ENCODE measurements at regions not wholly inside any gene's neighbourhood (a gene's known extent, or its start where the extent isn't known, plus 50 kb on each side); places are given as distances from the start of the nearest gene placed in this dataset.

DNA sequence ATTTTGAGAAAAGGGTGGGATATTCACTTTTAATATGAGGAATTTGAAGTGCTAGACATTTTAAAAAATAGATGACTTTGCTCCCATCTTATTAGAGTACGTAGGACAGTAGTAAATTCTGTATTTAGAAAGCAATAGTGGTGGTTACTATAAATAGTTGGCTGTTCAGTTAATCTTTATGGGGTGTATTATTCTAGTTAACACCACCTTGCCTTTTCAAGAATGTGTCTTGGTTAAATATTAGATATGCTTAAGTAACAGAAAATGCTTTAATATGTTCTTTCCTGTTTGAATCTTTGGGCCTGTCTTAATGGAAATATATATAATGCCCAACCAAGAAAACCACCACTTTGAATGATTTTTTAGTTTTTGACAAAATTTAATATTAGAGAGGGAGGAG is 608.7 kb upstream of the FAM174A start (continued):
- TF ChIP-seq, protein P1, sequence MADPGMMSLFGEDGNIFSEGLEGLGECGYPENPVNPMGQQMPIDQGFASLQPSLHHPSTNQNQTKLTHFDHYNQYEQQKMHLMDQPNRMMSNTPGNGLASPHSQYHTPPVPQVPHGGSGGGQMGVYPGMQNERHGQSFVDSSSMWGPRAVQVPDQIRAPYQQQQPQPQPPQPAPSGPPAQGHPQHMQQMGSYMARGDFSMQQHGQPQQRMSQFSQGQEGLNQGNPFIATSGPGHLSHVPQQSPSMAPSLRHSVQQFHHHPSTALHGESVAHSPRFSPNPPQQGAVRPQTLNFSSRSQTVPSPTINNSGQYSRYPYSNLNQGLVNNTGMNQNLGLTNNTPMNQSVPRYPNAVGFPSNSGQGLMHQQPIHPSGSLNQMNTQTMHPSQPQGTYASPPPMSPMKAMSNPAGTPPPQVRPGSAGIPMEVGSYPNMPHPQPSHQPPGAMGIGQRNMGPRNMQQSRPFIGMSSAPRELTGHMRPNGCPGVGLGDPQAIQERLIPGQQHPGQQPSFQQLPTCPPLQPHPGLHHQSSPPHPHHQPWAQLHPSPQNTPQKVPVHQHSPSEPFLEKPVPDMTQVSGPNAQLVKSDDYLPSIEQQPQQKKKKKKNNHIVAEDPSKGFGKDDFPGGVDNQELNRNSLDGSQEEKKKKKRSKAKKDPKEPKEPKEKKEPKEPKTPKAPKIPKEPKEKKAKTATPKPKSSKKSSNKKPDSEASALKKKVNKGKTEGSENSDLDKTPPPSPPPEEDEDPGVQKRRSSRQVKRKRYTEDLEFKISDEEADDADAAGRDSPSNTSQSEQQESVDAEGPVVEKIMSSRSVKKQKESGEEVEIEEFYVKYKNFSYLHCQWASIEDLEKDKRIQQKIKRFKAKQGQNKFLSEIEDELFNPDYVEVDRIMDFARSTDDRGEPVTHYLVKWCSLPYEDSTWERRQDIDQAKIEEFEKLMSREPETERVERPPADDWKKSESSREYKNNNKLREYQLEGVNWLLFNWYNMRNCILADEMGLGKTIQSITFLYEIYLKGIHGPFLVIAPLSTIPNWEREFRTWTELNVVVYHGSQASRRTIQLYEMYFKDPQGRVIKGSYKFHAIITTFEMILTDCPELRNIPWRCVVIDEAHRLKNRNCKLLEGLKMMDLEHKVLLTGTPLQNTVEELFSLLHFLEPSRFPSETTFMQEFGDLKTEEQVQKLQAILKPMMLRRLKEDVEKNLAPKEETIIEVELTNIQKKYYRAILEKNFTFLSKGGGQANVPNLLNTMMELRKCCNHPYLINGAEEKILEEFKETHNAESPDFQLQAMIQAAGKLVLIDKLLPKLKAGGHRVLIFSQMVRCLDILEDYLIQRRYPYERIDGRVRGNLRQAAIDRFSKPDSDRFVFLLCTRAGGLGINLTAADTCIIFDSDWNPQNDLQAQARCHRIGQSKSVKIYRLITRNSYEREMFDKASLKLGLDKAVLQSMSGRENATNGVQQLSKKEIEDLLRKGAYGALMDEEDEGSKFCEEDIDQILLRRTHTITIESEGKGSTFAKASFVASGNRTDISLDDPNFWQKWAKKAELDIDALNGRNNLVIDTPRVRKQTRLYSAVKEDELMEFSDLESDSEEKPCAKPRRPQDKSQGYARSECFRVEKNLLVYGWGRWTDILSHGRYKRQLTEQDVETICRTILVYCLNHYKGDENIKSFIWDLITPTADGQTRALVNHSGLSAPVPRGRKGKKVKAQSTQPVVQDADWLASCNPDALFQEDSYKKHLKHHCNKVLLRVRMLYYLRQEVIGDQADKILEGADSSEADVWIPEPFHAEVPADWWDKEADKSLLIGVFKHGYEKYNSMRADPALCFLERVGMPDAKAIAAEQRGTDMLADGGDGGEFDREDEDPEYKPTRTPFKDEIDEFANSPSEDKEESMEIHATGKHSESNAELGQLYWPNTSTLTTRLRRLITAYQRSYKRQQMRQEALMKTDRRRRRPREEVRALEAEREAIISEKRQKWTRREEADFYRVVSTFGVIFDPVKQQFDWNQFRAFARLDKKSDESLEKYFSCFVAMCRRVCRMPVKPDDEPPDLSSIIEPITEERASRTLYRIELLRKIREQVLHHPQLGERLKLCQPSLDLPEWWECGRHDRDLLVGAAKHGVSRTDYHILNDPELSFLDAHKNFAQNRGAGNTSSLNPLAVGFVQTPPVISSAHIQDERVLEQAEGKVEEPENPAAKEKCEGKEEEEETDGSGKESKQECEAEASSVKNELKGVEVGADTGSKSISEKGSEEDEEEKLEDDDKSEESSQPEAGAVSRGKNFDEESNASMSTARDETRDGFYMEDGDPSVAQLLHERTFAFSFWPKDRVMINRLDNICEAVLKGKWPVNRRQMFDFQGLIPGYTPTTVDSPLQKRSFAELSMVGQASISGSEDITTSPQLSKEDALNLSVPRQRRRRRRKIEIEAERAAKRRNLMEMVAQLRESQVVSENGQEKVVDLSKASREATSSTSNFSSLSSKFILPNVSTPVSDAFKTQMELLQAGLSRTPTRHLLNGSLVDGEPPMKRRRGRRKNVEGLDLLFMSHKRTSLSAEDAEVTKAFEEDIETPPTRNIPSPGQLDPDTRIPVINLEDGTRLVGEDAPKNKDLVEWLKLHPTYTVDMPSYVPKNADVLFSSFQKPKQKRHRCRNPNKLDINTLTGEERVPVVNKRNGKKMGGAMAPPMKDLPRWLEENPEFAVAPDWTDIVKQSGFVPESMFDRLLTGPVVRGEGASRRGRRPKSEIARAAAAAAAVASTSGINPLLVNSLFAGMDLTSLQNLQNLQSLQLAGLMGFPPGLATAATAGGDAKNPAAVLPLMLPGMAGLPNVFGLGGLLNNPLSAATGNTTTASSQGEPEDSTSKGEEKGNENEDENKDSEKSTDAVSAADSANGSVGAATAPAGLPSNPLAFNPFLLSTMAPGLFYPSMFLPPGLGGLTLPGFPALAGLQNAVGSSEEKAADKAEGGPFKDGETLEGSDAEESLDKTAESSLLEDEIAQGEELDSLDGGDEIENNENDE (IDR thresholded peaks at IDR 0.05; ENCODE audit: insufficient replicate concordance, low read length) = no peak
- TF ChIP-seq TAF1 (IDR thresholded peaks at IDR 0.05; ENCODE audit: low read depth, low read length) = no peak
- no peak for TF ChIP-seq CHD1 (IDR thresholded peaks at IDR 0.05; ENCODE audit: low read depth, low read length)
- no peak for TF ChIP-seq TEAD4 (IDR thresholded peaks at IDR 0.05; ENCODE audit: low read depth, low read length)
- TF ChIP-seq GTF2F1 (IDR thresholded peaks at IDR 0.05; ENCODE audit: borderline replicate concordance, low read depth, low read length) = no peak
- no peak for TF ChIP-seq TAF7 (optimal IDR thresholded peaks at IDR 0.05; ENCODE audit: borderline replicate concordance, low read depth, low read length)
- no peak for TF ChIP-seq SIX5 (IDR thresholded peaks at IDR 0.05; ENCODE audit: low read depth, low read length)
- TF ChIP-seq GABPA (IDR thresholded peaks at IDR 0.05; ENCODE audit: borderline replicate concordance, insufficient read depth, low read length) = no peak
- no peak for TF ChIP-seq CREB1 (IDR thresholded peaks at IDR 0.05)
- no peak for TF ChIP-seq EP300 (IDR thresholded peaks at IDR 0.05; ENCODE audit: borderline replicate concordance in 1 of 2, low read depth in 2 of 2, low read length in 2 of 2)
- no peak for TF ChIP-seq SP2 (IDR thresholded peaks at IDR 0.05; ENCODE audit: low read length)
- TF ChIP-seq PHF8 (conservative IDR thresholded peaks at IDR 0.05; ENCODE audit: low read depth, low read length) = no peak
- no peak for TF ChIP-seq CBX5 (IDR thresholded peaks at IDR 0.05; ENCODE audit: low read depth, low read length)

Measured in H1 (cell line).